KMS-11 (cell line): ENCODE measurements at regions not wholly inside any gene's neighbourhood (a gene's known extent, or its start where the extent isn't known, plus 50 kb on each side); places are given as distances from the start of the nearest gene placed in this dataset.

ENCODE experiments used
- H2AFZ ChIP-seq: fragments of 200-600 bp; sonication (generic); 2 replicates; pipeline ENCODE4 v1.6.1; 2016; ENCODE audit warnings: antibody characterized with exemption, mixed run types, low read depth
- H3K27ac ChIP-seq: fragments of 200-600 bp; sonication (generic); 2 replicates; pipeline ENCODE4 v1.6.1; 2016; ENCODE audit warnings: mild to moderate bottlenecking, mixed run types
- H3K27me3 ChIP-seq: fragments of 200-600 bp; sonication (generic); 2 replicates; pipeline ENCODE4 v1.6.1; 2017; ENCODE audit warnings: mild to moderate bottlenecking, low read depth, mixed run types, moderate library complexity; ENCODE audit not compliant: insufficient read depth
- H3K36me3 ChIP-seq: fragments of 200-600 bp; sonication (generic); 2 replicates; pipeline ENCODE4 v1.6.1; 2017; ENCODE audit warnings: mild to moderate bottlenecking, mixed run types; ENCODE audit not compliant: insufficient read depth
- H3K4me1 ChIP-seq: fragments of 200-600 bp; sonication (generic); 2 replicates; pipeline ENCODE4 v1.6.1; 2016; ENCODE audit warnings: mild to moderate bottlenecking, low read depth, mixed run types; ENCODE audit not compliant: poor library complexity, severe bottlenecking
- H3K4me2 ChIP-seq: fragments of 200-600 bp; sonication (generic); 2 replicates; pipeline ENCODE4 v1.7.0; 2016; ENCODE audit warnings: mild to moderate bottlenecking, mixed run types
- H3K4me3 ChIP-seq: fragments of 200-600 bp; sonication (generic); IDR thresholded peaks from 2 replicates; pipeline ENCODE4 v1.6.1; 2017; ENCODE audit warnings: low read depth, low read length, mixed read lengths; ENCODE audit not compliant: insufficient read depth
- H3K79me2 ChIP-seq: fragments of 200-600 bp; sonication (generic); 2 replicates; pipeline ENCODE4 v1.6.1; 2016; ENCODE audit warnings: low read depth, mixed run types; ENCODE audit not compliant: insufficient read depth
- H3K9ac ChIP-seq: fragments of 200-600 bp; sonication (generic); 2 replicates; pipeline ENCODE4 v1.6.1; 2016; ENCODE audit warnings: mild to moderate bottlenecking, mixed run types
- H4K20me1 ChIP-seq: fragments of 200-600 bp; sonication (generic); 2 replicates; pipeline ENCODE4 v1.6.1; 2016; ENCODE audit warnings: mild to moderate bottlenecking, mixed run types; ENCODE audit not compliant: insufficient read depth
- TF ChIP-seq, protein P1 (sequence below): fragments of 200-600 bp; sonication (generic); conservative IDR thresholded peaks from 2 replicates; pipeline ENCODE4 v1.6.1; 2017; ENCODE audit warnings: low read depth, mild to moderate bottlenecking, antibody characterized with exemption, low read length, moderate library complexity, mixed read lengths

DNA sequence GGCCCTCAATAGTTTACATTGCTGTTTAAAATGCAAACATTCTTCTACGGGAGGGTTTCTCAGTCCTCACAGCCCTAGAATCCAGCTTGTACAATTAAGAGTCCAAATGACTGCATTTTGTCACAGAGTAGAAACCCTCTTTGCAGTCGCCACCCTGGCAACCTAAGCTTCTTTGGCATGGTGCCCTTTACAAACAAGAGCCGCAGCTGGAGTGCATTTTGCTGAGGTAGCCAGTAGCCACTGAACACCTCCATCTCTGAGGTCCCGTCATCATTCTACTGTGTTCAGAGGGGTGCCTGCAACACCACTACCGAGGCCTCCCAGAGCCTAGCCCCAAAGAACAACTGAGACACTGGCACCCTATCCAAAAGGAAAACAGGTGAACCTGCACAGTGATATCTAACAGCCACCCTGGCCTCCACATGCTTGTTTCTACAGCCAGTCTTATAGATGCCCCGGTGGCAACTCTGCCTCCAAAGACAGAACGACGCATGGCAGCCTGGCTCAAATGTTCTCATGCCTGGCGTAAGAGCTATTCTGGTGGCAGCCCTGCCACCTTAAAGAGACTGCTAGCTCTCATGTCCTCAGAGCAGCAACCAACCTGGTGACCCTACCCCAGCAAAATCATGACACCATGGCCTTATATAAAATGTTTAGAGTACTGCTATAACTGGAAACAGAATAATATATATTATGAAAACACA lies 801.9 kb downstream of the TECRL start:
- Histone ChIP-seq H3K4me2 (no peak overlapping the region), H3K9ac (no peak overlapping the region), H3K36me3 (no peaks in the 10 kb centered on the region), H3K27ac (no peak overlapping the region), H2AFZ (no peak overlapping the region), H3K27me3 (no peaks in the 10 kb centered on the region), H3K4me3 (no peak overlapping the region), H4K20me1 (no peaks in the 10 kb centered on the region), H3K4me1 (no peaks in the 10 kb centered on the region), H3K79me2 (no peaks in the 10 kb centered on the region)
- TF ChIP-seq, protein P1, sequence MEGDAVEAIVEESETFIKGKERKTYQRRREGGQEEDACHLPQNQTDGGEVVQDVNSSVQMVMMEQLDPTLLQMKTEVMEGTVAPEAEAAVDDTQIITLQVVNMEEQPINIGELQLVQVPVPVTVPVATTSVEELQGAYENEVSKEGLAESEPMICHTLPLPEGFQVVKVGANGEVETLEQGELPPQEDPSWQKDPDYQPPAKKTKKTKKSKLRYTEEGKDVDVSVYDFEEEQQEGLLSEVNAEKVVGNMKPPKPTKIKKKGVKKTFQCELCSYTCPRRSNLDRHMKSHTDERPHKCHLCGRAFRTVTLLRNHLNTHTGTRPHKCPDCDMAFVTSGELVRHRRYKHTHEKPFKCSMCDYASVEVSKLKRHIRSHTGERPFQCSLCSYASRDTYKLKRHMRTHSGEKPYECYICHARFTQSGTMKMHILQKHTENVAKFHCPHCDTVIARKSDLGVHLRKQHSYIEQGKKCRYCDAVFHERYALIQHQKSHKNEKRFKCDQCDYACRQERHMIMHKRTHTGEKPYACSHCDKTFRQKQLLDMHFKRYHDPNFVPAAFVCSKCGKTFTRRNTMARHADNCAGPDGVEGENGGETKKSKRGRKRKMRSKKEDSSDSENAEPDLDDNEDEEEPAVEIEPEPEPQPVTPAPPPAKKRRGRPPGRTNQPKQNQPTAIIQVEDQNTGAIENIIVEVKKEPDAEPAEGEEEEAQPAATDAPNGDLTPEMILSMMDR = no peak

DNA sequence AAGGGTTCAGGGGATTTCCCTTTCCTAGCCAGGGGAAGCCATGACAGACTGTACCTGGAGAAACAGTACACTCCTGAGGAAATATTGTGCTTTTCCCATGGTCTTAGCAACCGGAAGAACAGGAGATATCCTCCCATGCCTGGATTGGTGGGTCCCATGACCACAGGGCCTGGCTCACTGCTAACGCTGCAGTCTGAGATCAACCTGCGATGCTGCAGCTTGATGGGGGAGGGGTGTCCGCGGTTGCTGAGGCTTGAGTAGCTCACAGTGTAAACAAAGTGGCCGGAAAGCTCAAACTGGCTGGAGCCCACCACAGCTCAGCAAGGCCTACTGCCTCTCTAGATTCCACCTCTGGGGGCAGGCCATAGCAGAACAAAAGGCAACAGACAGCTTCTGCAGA lies 819.5 kb downstream of the TECRL start:
- Histone ChIP-seq H4K20me1 (no peaks in the 10 kb centered on the region), H3K79me2 (no peaks in the 10 kb centered on the region), H3K27me3 (no peaks in the 10 kb centered on the region), H2AFZ (no peak overlapping the region), H3K9ac (no peak overlapping the region), H3K4me2 (no peak overlapping the region), H3K27ac (no peak overlapping the region), H3K4me3 (no peak overlapping the region), H3K36me3 (no peaks in the 10 kb centered on the region), H3K4me1 (no peaks in the 10 kb centered on the region)
- TF ChIP-seq, protein P1 = no peak

DNA sequence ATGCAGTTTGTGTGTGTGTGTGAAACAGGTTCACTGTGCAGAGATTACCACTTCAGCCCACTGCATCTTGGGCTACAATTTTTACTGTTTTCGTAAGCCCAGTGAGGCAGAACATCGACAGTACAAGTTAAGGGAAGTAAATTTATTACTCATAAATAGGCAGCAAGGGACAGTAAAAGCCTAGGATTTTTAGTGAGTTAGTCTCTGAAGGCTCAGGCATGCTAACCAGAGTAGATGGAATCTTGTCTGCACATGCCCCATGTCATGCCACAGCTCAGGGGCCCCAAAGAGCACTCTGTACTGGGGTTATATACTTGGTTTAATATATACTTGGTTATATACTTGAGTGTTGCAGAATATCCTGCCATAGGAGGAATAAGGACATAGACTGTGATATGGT lies 825.7 kb downstream of the TECRL start:
- TF ChIP-seq, protein P1 = no peak
- Histone ChIP-seq H3K36me3 (no peaks in the 10 kb centered on the region), H3K27ac (no peak overlapping the region), H2AFZ (no peak overlapping the region), H3K9ac (no peak overlapping the region), H4K20me1 (no peaks in the 10 kb centered on the region), H3K4me2 (no peak overlapping the region), H3K4me1 (no peaks in the 10 kb centered on the region), H3K79me2 (no peaks in the 10 kb centered on the region), H3K4me3 (no peak overlapping the region), H3K27me3 (no peaks in the 10 kb centered on the region)

DNA sequence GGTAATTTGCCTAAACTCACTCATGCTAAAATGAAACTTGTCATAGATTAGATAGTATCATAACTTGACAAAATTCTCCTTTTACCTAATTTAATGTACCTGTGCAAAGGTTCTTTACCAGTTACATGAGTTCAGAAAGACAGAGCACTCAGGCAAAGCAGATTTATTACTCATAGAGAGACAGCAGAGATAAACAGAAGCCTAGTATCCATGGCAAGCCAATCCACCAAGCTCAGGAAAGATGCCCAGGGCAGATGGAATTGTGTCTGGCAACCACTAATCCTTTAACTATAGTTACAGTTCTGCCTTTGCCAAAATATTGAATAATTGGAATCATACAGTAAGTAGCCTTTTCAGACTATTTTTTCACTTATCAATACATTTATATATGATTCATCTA lies 826.2 kb downstream of the TECRL start:
- no peaks in the 10 kb centered on the region for H3K4me1 ChIP-seq
- TF ChIP-seq, protein P1 = no peak
- no peaks in the 10 kb centered on the region for H3K27me3 ChIP-seq
- no peak overlapping the region for H3K27ac ChIP-seq
- H3K79me2 ChIP-seq = no peaks in the 10 kb centered on the region
- H3K9ac ChIP-seq = no peak overlapping the region
- no peaks in the 10 kb centered on the region for H4K20me1 ChIP-seq
- H3K36me3 ChIP-seq = no peaks in the 10 kb centered on the region
- H3K4me2 ChIP-seq = no peak overlapping the region
- no peak overlapping the region for H2AFZ ChIP-seq
- no peak overlapping the region for H3K4me3 ChIP-seq
